Esophagus muscularis mucosa (tissue), 4 donors: ENCODE measurements at regions not wholly inside any gene's neighbourhood (a gene's known extent, or its start where the extent isn't known, plus 50 kb on each side); places are given as distances from the start of the nearest gene placed in this dataset.

ENCODE experiments used
- EP300 ChIP-seq: sonication (generic); formaldehyde crosslinking; IDR thresholded peaks from one replicate; pipeline ENCODE4 v1.6.1; 2017; ENCODE audit warnings: antibody characterized with exemption
- POLR2A ChIP-seq: fragments of 450-650 bp; IDR thresholded peaks from one replicate; pipeline ENCODE4 v1.6.1; 2017; ENCODE audit warnings: antibody characterized with exemption, moderate library complexity, mild to moderate bottlenecking, low read depth
- TF ChIP-seq, protein P1 (sequence below), 3 experiments: fragments of 200-600 bp in 2 of 3; fragments of 450-650 bp in 1 of 3; sonication (generic) in 2 of 3; IDR thresholded peaks; one replicate each; pipeline ENCODE4 v1.5.1; 2017 to 2019; ENCODE audit warnings: antibody characterized with exemption in 3 of 3, mild to moderate bottlenecking in 2 of 3, moderate library complexity in 1 of 3

DNA sequence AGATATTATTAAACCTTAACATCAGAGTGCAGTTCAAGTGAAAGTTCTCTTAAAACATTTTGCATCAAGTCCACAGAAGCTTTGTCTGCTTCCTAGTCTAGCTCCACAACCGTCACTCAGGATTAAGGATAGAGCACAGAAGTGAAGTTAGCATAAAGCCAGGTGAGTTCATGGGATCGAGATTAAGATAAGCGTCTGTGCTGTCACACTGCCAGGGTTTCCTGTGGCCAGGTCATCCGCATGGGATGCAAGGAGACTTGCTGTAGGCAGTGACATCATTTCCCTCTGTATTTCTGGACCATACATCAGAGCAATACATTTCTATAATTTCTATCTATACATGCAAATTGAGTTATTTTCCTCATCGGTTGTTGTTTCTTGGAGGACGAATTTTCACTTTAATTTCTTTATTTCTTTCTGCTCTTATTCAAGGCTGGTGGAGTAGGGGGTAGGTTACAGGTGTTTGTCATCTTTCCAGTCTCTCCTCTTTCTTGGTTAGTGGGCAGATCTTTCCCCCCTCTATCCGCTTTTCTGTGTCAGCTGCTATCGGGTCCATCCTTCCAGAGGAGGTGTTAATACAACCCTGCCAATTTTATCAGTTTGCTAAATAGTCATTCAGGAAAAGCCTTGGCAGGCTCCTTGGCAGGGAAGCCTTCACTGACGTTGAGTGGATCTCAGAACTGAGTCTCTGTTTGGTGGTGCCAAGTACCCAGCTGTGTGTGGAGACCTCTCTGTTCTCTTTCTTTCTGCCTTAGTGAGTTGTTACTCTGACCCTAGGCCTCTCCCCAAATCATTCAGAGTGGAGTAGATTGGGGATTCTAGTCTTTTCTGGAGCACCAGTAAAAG lies 307.6 kb upstream of the MAP3K7 start:
- TF ChIP-seq, protein P1, sequence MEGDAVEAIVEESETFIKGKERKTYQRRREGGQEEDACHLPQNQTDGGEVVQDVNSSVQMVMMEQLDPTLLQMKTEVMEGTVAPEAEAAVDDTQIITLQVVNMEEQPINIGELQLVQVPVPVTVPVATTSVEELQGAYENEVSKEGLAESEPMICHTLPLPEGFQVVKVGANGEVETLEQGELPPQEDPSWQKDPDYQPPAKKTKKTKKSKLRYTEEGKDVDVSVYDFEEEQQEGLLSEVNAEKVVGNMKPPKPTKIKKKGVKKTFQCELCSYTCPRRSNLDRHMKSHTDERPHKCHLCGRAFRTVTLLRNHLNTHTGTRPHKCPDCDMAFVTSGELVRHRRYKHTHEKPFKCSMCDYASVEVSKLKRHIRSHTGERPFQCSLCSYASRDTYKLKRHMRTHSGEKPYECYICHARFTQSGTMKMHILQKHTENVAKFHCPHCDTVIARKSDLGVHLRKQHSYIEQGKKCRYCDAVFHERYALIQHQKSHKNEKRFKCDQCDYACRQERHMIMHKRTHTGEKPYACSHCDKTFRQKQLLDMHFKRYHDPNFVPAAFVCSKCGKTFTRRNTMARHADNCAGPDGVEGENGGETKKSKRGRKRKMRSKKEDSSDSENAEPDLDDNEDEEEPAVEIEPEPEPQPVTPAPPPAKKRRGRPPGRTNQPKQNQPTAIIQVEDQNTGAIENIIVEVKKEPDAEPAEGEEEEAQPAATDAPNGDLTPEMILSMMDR (IDR thresholded peaks at IDR 0.05) = no peak
- TF ChIP-seq POLR2A (no peak), EP300 (no peak)
